Skin of body (tissue), 1 donor: ENCODE measurements at regions not wholly inside any gene's neighbourhood (a gene's known extent, or its start where the extent isn't known, plus 50 kb on each side); places are given as distances from the start of the nearest gene placed in this dataset.

ENCODE experiments used
- DNase-seq: peaks from one replicate; lab custom pipeline; 2025; lab: John Stamatoyannopoulos, UW

DNA sequence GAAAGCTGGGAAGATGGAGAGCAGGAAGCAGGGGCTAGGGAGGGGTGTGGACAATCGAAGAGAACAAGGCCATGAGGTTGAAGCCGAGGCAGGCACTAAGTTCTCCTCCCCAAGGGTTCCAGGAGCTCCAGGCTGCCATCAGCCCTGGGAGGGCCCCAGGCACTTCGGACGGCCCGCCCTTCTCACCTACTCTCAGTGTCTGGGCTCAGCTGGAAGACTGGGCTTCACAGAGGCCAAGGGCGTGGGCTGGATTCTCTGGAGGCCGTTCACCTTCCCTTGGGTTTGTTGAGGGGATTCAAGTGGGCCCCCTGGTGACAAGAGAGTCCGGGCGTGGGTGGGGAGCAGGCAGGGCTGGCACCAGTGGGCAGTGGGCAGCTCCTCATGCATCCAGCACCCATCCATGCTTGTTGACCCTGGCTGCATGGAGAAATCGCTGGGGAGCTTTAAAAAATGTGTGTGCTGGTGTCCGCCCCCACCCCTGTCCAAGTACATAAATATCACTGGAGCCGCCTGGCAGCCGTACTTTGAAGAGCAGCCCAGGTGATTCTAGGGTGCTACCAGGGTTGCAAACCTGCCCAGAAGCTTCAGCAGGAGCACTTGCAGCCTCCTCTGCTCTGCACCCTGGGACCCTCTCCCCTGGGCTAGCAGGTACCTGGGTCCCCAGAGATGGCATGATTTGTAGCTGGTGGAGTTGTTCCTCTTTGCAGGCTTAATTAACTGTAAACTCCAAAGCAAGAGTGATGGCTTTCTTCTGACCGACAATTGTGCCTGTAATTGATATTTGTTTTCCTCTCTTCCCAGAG is 74.3 kb downstream of the RTL6 start:
- no peak for DNase-seq

GRCh38 chr22:44422746-44423380 is 75.2 kb downstream of the RTL6 start:
- DNase-seq = no peak

DNA sequence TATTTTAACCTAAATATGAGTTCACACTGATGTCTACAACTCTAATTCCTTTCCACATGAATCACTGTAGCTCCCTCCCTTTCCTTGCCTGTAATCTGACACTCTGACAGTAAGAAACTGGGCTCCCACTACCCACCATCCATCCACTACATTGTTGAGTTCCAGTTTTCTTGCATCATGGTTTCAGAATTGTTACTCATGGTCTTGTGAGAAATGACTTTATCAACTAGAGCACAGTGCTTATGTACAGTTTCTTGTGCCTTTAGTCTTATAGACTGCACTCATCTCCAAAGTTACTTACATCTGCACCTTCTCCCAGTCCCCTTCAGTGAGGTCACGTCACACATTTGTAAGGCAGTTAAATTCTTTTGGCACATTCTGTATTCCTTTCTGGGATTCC is 78.6 kb downstream of the RTL6 start:
- no peak for DNase-seq

DNA sequence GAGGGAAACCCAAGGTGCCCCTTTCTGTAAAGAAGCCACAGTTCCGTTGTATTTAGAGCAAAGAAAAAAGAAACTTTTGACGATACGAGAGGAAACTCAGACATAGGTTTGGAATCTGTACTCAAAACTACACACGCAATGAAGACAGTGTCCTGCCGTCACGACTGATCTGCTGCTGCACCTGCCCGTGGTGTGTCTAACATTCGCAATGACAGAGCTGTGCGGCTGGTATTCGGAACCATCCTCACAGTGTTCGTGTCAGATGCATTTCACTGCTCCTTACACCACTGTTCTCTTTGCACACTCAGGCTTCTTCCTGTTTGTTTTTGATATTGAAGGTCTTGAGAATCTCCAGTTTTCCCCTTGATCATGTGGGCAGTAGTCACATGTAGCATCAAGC is 84.8 kb downstream of the RTL6 start:
- DNase-seq = no peak

- no peak for DNase-seq
Measured at GRCh38 chr22:44412136-44412731, 85.8 kb downstream of the RTL6 start.

DNA sequence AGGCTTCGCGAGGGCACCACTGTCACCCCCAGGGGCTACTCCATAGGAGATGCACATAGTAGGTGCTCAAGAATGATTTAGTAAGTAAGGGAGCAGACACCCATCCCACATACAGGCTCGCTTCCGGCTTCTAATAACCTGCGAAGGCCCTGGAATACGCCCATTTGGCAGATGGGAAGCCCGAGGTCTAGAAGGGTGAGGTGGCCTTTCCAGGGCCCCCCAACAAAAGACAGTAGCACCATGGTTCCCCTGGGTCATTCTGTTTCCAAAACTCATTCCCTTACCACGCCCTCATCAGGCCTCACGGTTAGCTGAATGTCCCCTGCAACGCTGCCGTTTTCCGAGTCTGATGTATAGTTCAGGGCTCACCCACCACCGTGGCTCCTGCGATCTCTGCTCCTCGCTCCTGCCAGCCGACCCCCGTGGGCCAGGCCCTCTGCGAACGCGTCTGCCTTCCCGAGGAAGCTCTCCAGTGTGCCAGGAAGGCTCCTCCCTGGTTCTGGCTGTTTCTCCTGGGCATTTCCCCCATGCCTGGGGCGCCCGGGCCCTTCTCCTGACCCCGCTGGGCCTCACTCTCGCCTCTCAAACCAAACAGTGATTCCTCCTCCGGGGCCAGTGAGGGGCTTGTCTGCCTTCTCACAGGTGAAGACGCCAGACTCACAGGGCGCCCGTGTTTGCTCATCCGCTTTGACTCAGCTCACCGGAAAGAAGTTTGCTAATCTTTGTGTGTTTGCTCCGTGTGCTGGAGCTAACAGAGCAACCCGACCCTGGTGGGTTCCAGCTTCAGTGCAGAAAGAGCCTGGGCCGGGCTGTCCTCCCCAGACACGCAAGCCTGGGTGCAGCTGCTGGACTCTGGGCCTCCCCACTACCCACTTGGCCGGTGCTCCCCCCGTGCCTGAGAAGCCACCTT is 86.6 kb downstream of the RTL6 start:
- DNase-seq = no peak

DNA sequence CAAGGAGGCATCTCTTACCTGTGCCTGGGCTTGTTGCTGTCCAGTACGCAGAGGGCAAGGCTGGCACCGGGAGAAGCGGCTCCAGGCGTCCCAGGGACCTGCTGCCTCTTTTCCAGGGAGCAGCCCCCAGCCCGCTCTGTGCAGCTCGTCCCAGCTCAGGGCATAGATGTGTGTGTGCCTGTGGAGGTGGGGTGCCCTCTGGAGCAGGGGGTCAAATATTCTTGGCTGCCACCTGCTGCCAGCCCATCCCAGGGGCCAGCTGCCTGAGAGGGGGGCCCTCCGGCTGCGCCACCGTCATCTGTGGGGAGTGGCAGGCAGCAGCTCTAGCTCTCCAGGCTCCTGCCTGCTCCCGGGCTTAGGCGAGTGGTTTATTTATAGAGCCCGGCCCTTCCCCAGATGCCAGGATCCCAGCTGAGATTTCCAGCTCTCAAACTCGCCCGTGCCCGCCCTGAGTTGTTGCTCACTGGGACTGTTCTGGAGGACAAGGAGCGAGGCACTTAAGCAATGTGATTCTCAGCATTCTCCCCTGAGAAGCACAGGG is 87.5 kb downstream of the RTL6 start:
- DNase-seq = no peak

DNA sequence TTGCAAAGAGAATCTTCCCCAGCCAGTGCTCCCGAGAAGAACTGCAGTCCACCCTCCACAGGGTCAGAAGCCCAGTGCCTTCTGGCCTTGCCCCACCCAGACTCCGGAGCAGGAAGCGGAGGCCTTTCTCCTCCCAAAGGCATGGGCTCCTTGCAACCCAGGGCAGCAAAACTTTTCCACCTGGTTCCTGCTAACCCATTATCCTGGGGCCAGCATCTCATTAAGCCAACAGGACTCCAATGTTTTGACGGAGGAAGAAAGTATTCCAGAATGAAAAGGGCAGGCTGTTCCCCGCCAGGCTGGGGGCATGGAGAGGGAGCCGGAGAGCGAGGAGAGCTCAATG is 88.1 kb downstream of the RTL6 start:
- no peak for DNase-seq

GRCh38 chr22:44409211-44409973 is 88.6 kb downstream of the RTL6 start:
- DNase-seq = no peak

DNA sequence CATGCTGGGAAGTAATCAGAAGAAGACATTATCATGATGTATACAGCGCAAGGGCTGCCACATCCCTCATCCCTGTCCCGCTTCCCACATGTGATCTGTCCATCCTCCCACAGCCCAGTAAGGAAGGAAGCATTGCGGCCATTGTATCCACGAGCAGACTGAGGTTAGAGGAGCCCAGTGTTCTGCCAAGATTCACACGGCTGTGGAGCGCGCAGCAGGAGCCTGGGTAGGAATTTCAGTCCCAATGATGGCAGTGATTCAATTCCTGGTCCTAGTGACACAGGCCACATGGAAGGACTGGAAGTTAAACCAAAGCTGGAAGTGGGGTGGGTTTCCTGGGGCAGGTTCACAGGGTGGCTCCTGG is 89.2 kb downstream of the RTL6 start:
- DNase-seq = no peak

GRCh38 chr22:44407987-44408828 is 89.8 kb downstream of the RTL6 start:
- DNase-seq = no peak

DNA sequence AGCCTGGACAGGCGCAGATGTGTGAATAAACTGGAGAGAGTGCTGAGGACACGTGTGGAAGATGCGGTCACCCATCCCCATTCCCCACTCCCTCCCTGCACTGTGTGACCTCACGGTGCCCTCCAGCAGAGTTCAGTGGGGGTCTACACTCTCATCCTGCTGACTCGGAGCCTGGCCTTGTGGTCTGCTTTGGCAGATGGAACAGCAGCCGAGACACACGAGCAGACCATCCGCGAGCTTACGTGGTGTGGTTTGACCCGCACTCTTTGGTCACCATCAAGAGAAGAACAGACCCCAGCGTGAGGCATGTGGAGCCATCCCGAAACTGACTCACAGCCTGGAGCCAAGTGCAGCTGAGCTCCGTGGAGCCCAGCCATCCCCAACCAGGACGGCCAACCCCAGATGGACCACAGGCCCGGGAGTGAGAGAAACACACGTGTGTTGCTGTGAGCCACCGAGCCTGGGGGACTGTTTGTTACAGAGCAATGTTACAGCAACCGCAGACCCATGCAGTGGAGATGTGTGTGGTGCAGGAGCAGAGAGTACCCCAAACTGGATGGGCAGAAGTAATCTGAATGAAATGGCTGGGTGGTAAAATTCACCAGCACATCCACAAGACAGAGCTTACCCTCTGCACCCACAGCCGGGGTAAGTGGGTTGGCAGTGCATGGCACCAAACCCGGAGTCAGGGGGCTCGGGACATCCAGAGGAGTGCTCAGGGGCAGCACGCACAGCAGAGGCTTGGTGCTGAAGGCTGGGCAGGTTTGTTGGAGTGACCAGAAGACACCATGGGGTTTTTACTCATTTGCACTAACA is 90.7 kb downstream of the RTL6 start:
- no peak for DNase-seq

DNA sequence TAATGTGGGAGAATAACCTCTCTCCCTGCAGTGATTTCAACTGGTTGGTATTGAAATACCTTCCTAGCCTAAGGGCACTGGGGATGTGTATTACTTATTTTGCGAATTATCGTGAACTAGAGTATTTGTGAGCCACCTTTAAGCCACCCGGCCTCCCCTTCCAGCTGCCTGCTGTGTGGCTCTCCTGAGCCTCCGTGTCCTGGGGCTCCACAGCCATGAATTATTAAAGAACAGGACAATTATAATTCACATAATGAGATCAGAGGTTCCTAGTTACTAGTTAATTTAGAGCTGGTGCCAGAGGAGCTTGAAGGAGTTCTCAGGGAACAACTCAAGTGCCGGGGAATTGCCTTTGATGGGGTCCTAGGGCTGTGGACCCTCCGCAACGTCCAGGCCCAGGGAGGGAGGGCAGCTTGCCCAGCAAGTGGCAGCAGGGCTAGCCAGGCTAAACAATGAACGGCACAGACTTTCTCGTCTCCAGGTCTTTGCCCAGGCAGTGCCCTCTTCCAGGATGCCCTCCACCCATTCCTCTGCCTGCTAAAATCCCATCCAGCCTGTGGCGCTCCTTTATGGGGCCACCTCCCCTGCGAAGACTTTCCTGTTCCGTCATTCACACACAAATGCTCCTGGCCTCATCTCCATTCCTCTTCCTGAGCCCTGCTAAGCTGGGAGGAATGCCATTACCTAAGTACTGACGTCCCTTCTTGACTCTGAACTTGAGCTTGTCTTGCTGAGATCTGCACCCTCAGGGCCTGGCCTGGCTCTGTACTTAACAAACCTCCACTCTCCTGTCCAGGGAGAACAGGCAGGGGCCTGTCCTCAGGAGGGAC is 91.5 kb downstream of the RTL6 start:
- DNase-seq = no peak

- no peak for DNase-seq
Measured at GRCh38 chr22:44405661-44406060, 92.4 kb downstream of the RTL6 start.

DNA sequence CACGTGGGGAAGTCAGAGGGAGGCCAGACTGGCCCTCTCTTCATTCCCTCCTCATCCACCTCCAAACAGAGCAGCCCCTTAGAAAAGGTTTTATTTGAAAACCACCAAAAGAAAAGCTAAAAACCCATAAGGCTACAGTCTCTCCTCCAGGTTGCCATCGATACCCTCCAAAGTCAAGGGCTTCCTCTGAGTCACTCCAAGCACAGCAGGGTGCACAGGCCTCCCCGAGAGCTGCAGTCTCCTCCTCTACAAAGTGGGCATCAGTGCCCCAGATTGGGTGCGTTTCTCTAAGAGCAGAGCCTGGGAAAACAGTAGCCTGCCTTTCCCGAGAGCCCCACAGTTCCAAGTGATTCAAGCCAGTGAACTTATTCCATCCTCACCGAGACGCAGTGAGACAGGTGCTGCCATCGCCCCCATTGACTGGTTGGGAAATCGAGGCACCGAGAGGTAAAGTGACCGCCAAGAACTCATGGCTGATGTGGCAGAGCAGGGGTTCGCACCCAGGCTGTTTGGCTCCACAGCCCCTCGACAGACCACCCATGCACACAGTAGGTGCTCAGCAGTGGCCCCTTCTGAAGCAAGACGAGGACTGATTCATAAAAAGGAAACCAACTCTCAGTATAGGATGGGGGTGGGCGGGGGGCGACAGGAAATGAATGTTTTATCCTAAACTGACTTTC is 91.7 kb upstream of the SHISAL1 start:
- DNase-seq = no peak

DNA sequence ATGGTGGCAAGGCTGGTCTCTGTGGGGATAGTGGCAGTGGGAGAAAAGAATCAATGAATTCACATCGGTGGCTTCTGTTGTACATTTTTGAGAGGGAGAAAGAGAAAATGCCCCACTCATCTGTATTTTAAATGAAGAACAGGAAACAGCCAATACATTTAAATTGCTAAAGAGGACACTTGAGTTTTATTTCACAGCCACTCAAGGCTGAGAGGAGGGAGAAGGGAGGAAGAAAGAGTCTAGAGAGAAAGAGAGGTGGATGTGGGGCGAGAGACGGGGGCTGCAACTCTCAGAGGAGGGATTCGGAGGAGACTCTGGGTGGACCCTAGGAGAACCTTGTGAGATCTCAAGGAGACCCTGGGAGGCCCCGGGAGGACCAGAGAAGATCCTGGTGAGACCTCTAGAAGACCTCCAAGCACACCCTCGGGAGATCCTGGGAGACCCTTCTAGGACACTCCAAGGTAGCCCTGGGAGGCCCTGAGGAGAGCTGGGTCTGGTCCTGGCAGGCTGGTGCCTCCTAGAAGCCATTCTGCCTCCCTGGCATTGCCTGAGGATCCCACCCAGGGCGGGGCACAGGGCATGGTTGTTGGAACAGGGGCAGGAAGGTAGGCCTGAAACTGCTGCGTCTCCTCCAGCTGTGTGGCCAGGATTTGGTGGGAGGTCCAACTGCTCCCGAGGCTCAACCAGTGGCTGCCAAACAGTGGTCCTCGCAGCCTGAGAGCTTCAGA is 91.0 kb upstream of the SHISAL1 start:
- DNase-seq = no peak

GRCh38 chr22:44403166-44403565 is 90.4 kb upstream of the SHISAL1 start:
- no peak for DNase-seq
